ENCODE measurements at regions not wholly inside any gene's neighbourhood (a gene's known extent, or its start where the extent isn't known, plus 50 kb on each side); places are given as distances from the start of the nearest gene placed in this dataset.

GRCh38 chr3:40618158-40618557, 93.4 kb downstream of the ZNF621 start:
- TF ChIP-seq CTCF (IDR thresholded peaks at IDR 0.05) (no peak), POLR2A (IDR thresholded peaks at IDR 0.05) (no peak)
